AG04449 (cell line): ENCODE measurements at regions not wholly inside any gene's neighbourhood (a gene's known extent, or its start where the extent isn't known, plus 50 kb on each side); places are given as distances from the start of the nearest gene placed in this dataset.
A peak's percentile ranks its signal among the peaks of the same experiment; 100 is the strongest.

ENCODE experiments used
- CTCF ChIA-PET: fragments of 350-600 bp; formaldehyde crosslinking; extraction: SDS; loops from one replicate; lab custom pipeline; 2021; ENCODE audit warnings: antibody characterized with exemption; lab: Yijun Ruan, JAX
- POLR2A ChIA-PET: fragments of 400-600, 350-600 bp; formaldehyde crosslinking; extraction: SDS; loops from one replicate; lab custom pipeline; 2020; ENCODE audit warnings: antibody characterized with exemption, inconsistent platforms; lab: Yijun Ruan, JAX
- DNase-seq: peaks from one replicate; pipeline ENCODE4 v3.0.0-alpha.2; 2010; ENCODE audit warnings: low read depth, low spot score
- H3K4me3 ChIP-seq: 2 replicates; pipeline ENCODE4 v1.5.1; 2011; ENCODE audit warnings: low read depth, mild to moderate bottlenecking, control low read depth, low read length
- TF ChIP-seq, protein P1 (sequence below): IDR thresholded peaks from one replicate; pipeline ENCODE4 v1.5.1; 2011; ENCODE audit warnings: mild to moderate bottlenecking, moderate library complexity, low read length, control low read depth, inconsistent platforms; ENCODE audit not compliant: insufficient read depth; ENCODE audit errors: missing control alignments

DNA sequence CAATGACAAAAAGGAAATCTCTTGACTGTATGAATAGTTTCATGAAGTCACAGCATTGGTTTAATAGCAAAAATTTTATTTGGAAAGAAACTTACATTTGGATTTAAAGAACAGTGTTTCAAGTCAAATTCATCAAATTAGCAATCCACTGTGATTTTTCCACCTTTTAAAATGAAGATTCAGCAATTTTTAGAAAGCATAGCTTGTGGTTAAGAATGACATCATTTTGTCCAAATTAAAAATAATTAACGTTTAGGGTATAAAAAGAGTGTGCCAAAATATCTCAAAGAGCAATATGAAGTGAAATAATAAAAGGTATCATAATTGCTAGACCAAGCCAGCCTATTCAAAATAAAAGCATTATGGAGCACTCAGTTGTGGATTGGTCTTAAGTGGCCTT lies 114.6 kb downstream of the PAX1 start:
- H3K4me3 ChIP-seq, result no peak overlapping the region
- POLR2A ChIA-PET, result no interaction called here
- TF ChIP-seq, protein P1, sequence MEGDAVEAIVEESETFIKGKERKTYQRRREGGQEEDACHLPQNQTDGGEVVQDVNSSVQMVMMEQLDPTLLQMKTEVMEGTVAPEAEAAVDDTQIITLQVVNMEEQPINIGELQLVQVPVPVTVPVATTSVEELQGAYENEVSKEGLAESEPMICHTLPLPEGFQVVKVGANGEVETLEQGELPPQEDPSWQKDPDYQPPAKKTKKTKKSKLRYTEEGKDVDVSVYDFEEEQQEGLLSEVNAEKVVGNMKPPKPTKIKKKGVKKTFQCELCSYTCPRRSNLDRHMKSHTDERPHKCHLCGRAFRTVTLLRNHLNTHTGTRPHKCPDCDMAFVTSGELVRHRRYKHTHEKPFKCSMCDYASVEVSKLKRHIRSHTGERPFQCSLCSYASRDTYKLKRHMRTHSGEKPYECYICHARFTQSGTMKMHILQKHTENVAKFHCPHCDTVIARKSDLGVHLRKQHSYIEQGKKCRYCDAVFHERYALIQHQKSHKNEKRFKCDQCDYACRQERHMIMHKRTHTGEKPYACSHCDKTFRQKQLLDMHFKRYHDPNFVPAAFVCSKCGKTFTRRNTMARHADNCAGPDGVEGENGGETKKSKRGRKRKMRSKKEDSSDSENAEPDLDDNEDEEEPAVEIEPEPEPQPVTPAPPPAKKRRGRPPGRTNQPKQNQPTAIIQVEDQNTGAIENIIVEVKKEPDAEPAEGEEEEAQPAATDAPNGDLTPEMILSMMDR, result no peak
- CTCF ChIA-PET, result no interaction called here
- no peak for DNase-seq

DNA sequence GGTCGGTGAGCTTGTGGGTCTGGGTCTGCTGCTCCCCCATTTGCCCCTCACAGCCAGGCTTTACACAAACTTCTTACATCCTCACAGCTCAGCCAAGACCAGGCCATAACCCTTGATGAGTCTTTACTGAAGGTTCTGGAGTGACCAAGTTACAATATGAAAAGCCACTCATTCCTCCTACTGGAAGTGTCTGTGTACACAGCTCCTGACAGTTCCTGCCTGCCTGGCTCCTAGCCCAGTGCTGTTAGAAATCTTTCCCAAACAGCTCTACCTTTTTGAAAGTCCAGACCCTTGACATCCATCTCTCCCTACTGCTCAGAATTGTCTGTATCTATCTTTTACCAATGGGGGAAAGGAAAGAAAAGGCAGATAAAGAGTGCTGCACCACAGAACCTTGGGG lies 106.9 kb downstream of the PAX1 start:
- ChIA-PET POLR2A (no interaction called here), CTCF (no interaction called here)
- DNase-seq, result no peak
- TF ChIP-seq, protein P1, result no peak
- H3K4me3 ChIP-seq, result no peak overlapping the region

DNA sequence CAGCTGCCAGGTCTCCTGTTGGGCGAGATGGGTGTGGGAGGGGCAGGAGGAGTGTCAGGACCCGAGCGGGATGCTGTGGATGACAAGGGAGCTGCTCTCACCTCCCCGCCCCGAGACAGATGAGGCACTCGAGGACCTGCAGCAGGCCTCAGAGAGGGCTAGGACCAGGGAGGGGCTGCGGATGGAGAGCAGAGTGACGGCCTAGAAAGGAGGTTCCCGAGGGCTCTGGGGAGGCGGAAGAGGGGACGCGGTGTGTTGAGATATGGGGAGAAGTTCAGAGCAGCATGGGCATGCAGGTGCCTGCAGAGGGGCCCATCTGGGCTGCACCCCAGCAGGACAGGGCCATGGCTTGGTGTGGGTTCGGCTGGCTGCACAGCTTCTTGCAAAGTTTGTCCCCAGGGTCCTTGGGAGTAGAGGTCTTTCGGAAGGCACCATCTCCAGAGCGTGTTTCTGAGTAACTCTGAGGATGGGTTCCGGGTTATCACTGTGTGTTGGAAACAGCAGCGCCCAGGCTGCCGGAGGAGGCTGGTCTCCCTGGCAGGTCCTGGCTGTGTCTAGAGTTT lies 104.6 kb downstream of the PAX1 start:
- no peak for DNase-seq
- ChIA-PET CTCF (no interaction called here), POLR2A (no interaction called here)
- no peak overlapping the region for H3K4me3 ChIP-seq
- TF ChIP-seq, protein P1, result no peak

DNA sequence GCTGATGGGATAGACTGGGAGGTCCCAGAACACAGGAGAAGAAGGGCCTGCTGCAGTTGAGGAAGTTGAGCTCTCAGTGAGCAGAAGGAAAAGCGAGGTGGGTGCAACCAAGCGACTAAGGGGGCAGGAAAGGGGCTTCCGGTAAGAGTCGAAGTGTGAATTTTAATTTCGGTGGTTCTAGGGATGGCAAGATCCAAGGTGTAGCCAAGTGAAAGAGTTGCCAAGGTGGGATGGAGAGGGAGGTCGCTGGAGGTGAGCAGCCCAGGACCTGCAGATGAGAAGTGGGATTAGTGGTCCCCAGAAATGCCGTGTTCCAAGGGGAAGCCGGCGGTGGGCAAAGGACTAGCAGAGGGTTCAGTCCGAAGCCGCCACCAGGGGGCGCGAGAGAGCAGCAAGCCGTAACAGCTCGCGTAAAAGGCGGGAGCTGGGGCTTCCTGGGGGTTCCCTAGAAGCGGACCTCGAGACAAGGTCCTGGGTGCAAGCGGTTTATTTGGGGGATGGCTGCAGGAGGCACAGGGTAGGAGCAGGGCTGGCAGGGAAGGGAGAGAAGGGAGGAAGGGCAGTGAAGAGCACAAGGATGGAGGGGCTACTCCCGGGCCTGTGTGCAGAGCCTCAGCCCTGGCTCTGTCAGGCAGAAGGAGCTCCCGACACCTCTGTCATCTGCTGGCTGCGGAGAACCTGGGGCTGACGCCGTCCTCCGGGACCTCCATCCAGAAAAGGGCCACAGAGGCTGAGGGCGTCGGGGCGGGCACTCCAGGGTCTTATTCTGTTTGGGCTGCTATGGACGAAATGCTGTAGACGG lies 103.6 kb downstream of the PAX1 start:
- TF ChIP-seq, protein P1, result peak; percentile 17
- ChIA-PET CTCF (no interaction called here), POLR2A (no interaction called here)
- no peak overlapping the region for H3K4me3 ChIP-seq
- DNase-seq, result no peak

DNA sequence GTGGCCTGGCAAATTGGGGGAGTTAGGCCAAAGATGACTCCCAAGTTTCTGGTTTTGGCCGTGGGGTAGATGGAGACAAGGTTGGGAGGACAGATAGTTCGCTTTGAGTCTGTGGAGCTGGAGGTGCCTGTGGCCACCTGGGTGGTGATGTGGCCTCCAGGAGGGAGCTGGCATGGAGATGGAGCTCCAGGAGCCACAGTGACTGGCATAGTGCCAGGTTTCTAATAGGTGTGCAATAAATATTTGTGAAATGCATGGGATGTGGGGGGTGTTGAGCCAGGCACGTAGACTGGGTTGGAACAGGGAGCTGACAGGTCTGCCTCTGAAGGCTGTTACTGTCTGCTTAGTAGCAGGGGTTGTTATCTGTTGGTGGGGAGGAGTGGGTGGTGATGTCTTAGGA lies 102.7 kb downstream of the PAX1 start:
- DNase-seq, result no peak
- TF ChIP-seq, protein P1, result no peak
- no peak overlapping the region for H3K4me3 ChIP-seq
- CTCF ChIA-PET, result no interaction called here
- POLR2A ChIA-PET, result no interaction called here

DNA sequence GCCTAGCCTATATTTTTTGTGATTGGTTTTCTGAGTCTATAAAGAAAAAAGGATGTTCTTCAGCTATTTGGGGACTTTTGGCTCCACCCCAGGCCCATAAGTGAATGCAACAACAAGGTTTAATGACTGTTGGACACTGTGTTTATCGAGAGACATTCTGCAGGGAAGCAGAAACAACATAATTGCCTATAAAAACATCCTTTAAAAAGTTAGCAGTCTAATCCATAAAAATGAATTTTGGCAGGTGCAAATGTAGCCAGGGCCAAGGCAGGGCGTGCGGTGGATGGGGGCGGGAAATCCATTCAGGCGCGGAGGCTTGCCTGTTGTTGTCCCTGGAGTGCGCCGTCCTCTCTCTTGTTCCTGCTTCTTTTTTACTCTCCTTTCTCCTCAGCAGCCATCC lies 99.3 kb downstream of the PAX1 start:
- ChIA-PET POLR2A (no interaction called here), CTCF (no interaction called here)
- TF ChIP-seq, protein P1, result no peak
- no peak overlapping the region for H3K4me3 ChIP-seq
- no peak for DNase-seq
